AG09319 (cell line): ENCODE measurements at regions not wholly inside any gene's neighbourhood (a gene's known extent, or its start where the extent isn't known, plus 50 kb on each side); places are given as distances from the start of the nearest gene placed in this dataset.
"Not testable (repeated sequence)": the region's sequence is repeated elsewhere in the genome, so short reads cannot be mapped to it uniquely, and the experiment has no call there.

Source experiments
- DNase-seq: peaks from one replicate; pipeline ENCODE4 v3.0.0-alpha.2; 2010; ENCODE audit warnings: low read depth; ENCODE audit errors: extremely low read depth
- CTCF ChIP-seq: IDR thresholded peaks from 2 replicates; pipeline ENCODE4 v1.5.1; 2011; ENCODE audit warnings: low read depth, mild to moderate bottlenecking, inconsistent platforms, low read length, moderate library complexity

DNA sequence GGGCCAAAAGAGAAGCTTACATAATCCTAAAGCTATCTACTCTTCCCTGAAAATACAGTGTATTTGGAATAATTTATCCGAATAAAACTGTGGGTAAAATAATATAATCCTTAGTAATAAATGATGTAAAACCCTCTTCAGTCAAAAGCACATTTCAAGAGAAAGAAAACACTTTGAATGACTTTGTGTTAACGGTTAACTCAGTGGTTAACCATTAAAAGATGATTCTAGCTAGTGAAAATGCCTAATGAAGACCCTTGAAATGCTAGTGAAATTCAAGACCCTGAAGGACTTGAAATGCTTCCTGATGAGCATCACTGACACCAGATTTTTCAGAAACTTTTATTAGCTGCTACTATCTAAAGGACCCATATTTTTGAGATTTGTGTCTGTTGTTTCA is 70.7 kb downstream of the COX7C start:
- no peak for TF ChIP-seq CTCF
- DNase-seq, result no peak

GRCh38 chr5:86689103-86689729 is 71.5 kb downstream of the COX7C start:
- DNase-seq, result no peak
- TF ChIP-seq CTCF, result no peak

GRCh38 chr5:86709157-86709881 is 91.6 kb downstream of the COX7C start:
- no peak for TF ChIP-seq CTCF
- no peak for DNase-seq

DNA sequence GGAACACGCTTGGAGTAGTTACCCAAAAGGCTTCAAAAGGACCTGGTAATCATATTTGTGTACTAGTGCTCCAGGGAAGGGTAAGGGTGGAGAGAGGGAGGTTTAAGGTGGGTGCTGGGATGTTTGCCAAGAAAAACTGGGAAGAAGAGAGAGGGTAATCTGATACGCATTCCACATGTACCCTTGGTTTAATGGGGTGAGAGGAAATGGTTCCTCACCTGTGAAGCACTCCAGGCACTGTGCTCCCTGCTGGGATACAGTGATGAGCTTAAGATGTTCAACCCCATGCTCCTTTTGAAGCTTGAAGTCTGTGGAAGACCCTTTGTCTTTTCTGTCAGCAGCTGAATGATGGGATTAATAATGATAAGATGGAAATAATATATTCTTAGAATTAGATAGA is 98.4 kb downstream of the COX7C start:
- no peak for TF ChIP-seq CTCF
- DNase-seq, result no peak

DNA sequence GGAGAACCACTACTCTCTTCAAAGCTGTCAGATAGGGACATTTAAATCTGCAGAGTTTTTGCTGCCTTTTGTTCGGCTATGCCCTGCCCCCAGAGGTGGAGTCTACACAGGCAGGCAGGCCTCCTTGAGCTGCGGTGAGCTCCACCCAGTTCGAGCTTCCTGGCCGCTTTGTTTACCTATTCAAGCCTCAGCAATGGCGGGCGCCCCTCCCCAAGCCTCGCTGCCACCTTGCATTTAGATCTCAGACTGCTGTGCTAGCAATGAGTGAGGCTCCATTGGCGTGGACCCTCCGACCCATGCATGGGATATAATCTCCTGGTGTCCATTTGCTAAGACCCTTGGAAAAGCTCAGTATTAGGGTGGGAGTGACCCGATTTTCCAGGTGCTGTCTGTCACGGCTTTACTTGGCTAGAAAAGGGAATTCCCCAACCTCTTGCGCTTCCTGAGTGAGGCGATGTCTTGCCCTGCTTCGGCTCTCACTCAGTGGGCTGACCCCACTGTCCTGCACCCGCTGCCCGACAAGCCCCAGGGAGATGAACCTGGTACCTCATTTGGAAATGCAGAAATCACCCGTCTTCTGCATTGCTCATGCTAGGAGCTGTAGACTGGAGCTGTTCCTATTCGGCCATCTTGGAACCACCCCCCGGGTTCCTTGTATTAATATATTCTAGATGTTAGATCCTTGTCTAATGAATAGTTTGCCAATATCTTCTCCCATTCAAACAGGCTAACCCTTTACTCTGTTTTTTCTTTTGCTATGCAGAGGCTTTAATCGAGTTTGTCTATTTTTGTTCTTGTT is 113.8 kb downstream of the COX7C start:
- not testable (repeated sequence) for DNase-seq

GRCh38 chr5:86735370-86735769 is 117.6 kb downstream of the COX7C start:
- no peak for TF ChIP-seq CTCF
- no peak for DNase-seq

GRCh38 chr5:86737579-86737978 is 119.8 kb downstream of the COX7C start:
- no peak for DNase-seq
- TF ChIP-seq CTCF, result no peak
